ENCODE measurements at regions not wholly inside any gene's neighbourhood (a gene's known extent, or its start where the extent isn't known, plus 50 kb on each side); places are given as distances from the start of the nearest gene placed in this dataset.

- 94 to 98% methylated on average over 5 of the region's 5 CpGs for WGBS, 2 donors
- no peak for DNase-seq
- H3K9me3 ChIP-seq (ENCODE audit: control insufficient read depth, low read length), result no peaks in the 10 kb centered on the region
- H3K4me1 ChIP-seq (ENCODE audit: control insufficient read depth in 1 of 2, insufficient read depth in 2 of 2, low read length in 2 of 2), result no peaks in the 10 kb centered on the region
- H3K4me3 ChIP-seq (ENCODE audit: low read length in 2 of 2), result no peak overlapping the region
- H3K27me3 ChIP-seq (ENCODE audit: control insufficient read depth in 1 of 2, insufficient read depth in 2 of 2, low read length in 1 of 2), result no peaks in the 10 kb centered on the region
- no peak for ATAC-seq (ENCODE audit: low FRiP score)
- H3K27ac ChIP-seq (ENCODE audit: low read depth in 1 of 2, low read length in 2 of 2), result no peak overlapping the region
- intact Hi-C loops (cut with DNase I), result no loop called here
- no peaks in the 10 kb centered on the region for H3K36me3 ChIP-seq (ENCODE audit: control insufficient read depth in 1 of 2, insufficient read depth in 2 of 2, low read length in 1 of 2)
Measured at GRCh38 chr13:105031306-105031705, 1504.2 kb downstream of the EFNB2 start.

GRCh38 chr13:105030851-105031250 lies 1504.6 kb downstream of the EFNB2 start:
- Histone ChIP-seq H3K36me3 (ENCODE audit: control insufficient read depth in 1 of 2, insufficient read depth in 2 of 2, low read length in 1 of 2) (no peaks in the 10 kb centered on the region), H3K4me3 (ENCODE audit: low read length in 2 of 2) (no peak overlapping the region), H3K4me1 (ENCODE audit: control insufficient read depth in 1 of 2, insufficient read depth in 2 of 2, low read length in 2 of 2) (no peaks in the 10 kb centered on the region), H3K27ac (ENCODE audit: low read depth in 1 of 2, low read length in 2 of 2) (no peak overlapping the region), H3K9me3 (ENCODE audit: control insufficient read depth, low read length) (no peaks in the 10 kb centered on the region), H3K27me3 (ENCODE audit: control insufficient read depth in 1 of 2, insufficient read depth in 2 of 2, low read length in 1 of 2) (no peaks in the 10 kb centered on the region)
- DNase-seq, result no peak
- 89 to 92% methylated on average over 3 of the region's 3 CpGs for WGBS, 2 donors
- intact Hi-C loops (cut with DNase I), result no loop called here
- no peak for ATAC-seq (ENCODE audit: low FRiP score)

- H3K27ac ChIP-seq (ENCODE audit: low read depth in 1 of 2, low read length in 2 of 2), result no peak overlapping the region
- H3K4me1 ChIP-seq (ENCODE audit: control insufficient read depth in 1 of 2, insufficient read depth in 2 of 2, low read length in 2 of 2), result no peaks in the 10 kb centered on the region
- ATAC-seq (ENCODE audit: low FRiP score) (no peak), DNase-seq (no peak)
- 96 to 97% methylated on average over 8 of the region's 8 CpGs for WGBS, 2 donors
- no peaks in the 10 kb centered on the region for H3K9me3 ChIP-seq (ENCODE audit: control insufficient read depth, low read length)
- H3K4me3 ChIP-seq (ENCODE audit: low read length in 2 of 2), result no peak overlapping the region
- H3K27me3 ChIP-seq (ENCODE audit: control insufficient read depth in 1 of 2, insufficient read depth in 2 of 2, low read length in 1 of 2), result no peaks in the 10 kb centered on the region
- no peaks in the 10 kb centered on the region for H3K36me3 ChIP-seq (ENCODE audit: control insufficient read depth in 1 of 2, insufficient read depth in 2 of 2, low read length in 1 of 2)
- intact Hi-C loops (cut with DNase I), result no loop called here
Measured at GRCh38 chr13:105019073-105019472, 1516.4 kb downstream of the EFNB2 start.

- Histone ChIP-seq H3K36me3 (ENCODE audit: control insufficient read depth in 1 of 2, insufficient read depth in 2 of 2, low read length in 1 of 2) (no peaks in the 10 kb centered on the region), H3K4me1 (ENCODE audit: control insufficient read depth in 1 of 2, insufficient read depth in 2 of 2, low read length in 2 of 2) (no peaks in the 10 kb centered on the region), H3K27ac (ENCODE audit: low read depth in 1 of 2, low read length in 2 of 2) (no peak overlapping the region), H3K9me3 (ENCODE audit: control insufficient read depth, low read length) (no peaks in the 10 kb centered on the region), H3K4me3 (ENCODE audit: low read length in 2 of 2) (no peak overlapping the region), H3K27me3 (ENCODE audit: control insufficient read depth in 1 of 2, insufficient read depth in 2 of 2, low read length in 1 of 2) (no peaks in the 10 kb centered on the region)
- 23 to 32% methylated on average over 4 of the region's 4 CpGs for WGBS, 2 donors
- ATAC-seq (ENCODE audit: low FRiP score), result no peak
- DNase-seq, result no peak
- intact Hi-C loops (cut with DNase I), result no loop called here
Measured at GRCh38 chr13:105016266-105016665, 1519.2 kb downstream of the EFNB2 start.

GRCh38 chr13:105008604-105009003 lies 1526.9 kb downstream of the EFNB2 start:
- DNase-seq, result no peak
- no peaks in the 10 kb centered on the region for H3K36me3 ChIP-seq (ENCODE audit: control insufficient read depth in 1 of 2, insufficient read depth in 2 of 2, low read length in 1 of 2)
- H3K27ac ChIP-seq (ENCODE audit: low read depth in 1 of 2, low read length in 2 of 2), result no peak overlapping the region
- 92 to 94% methylated on average over 5 of the region's 5 CpGs for WGBS, 2 donors
- no peak overlapping the region for H3K4me3 ChIP-seq (ENCODE audit: low read length in 2 of 2)
- H3K4me1 ChIP-seq (ENCODE audit: control insufficient read depth in 1 of 2, insufficient read depth in 2 of 2, low read length in 2 of 2), result no peaks in the 10 kb centered on the region
- no peak for ATAC-seq (ENCODE audit: low FRiP score)
- no peaks in the 10 kb centered on the region for H3K9me3 ChIP-seq (ENCODE audit: control insufficient read depth, low read length)
- no peaks in the 10 kb centered on the region for H3K27me3 ChIP-seq (ENCODE audit: control insufficient read depth in 1 of 2, insufficient read depth in 2 of 2, low read length in 1 of 2)
- intact Hi-C loops (cut with DNase I), result no loop called here

- Histone ChIP-seq H3K4me1 (ENCODE audit: control insufficient read depth in 1 of 2, insufficient read depth in 2 of 2, low read length in 2 of 2) (no peaks in the 10 kb centered on the region), H3K4me3 (ENCODE audit: low read length in 2 of 2) (no peak overlapping the region), H3K36me3 (ENCODE audit: control insufficient read depth in 1 of 2, insufficient read depth in 2 of 2, low read length in 1 of 2) (no peaks in the 10 kb centered on the region), H3K27ac (ENCODE audit: low read depth in 1 of 2, low read length in 2 of 2) (no peak overlapping the region), H3K9me3 (ENCODE audit: control insufficient read depth, low read length) (no peaks in the 10 kb centered on the region), H3K27me3 (ENCODE audit: control insufficient read depth in 1 of 2, insufficient read depth in 2 of 2, low read length in 1 of 2) (no peaks in the 10 kb centered on the region)
- ATAC-seq (ENCODE audit: low FRiP score) (no peak), DNase-seq (no peak)
- 91 to 95% methylated on average over 6 of the region's 6 CpGs for WGBS, 2 donors
- intact Hi-C loops (cut with DNase I), result no loop called here
Measured at GRCh38 chr13:105007166-105007808, 1528.2 kb downstream of the EFNB2 start.

- 72 to 76% methylated on average over 3 of the region's 3 CpGs for WGBS, 2 donors
- Histone ChIP-seq H3K9me3 (ENCODE audit: control insufficient read depth, low read length) (no peaks in the 10 kb centered on the region), H3K36me3 (ENCODE audit: control insufficient read depth in 1 of 2, insufficient read depth in 2 of 2, low read length in 1 of 2) (no peaks in the 10 kb centered on the region), H3K4me3 (ENCODE audit: low read length in 2 of 2) (no peak overlapping the region), H3K27me3 (ENCODE audit: control insufficient read depth in 1 of 2, insufficient read depth in 2 of 2, low read length in 1 of 2) (no peaks in the 10 kb centered on the region), H3K27ac (ENCODE audit: low read depth in 1 of 2, low read length in 2 of 2) (no peak overlapping the region), H3K4me1 (ENCODE audit: control insufficient read depth in 1 of 2, insufficient read depth in 2 of 2, low read length in 2 of 2) (no peaks in the 10 kb centered on the region)
- intact Hi-C loops (cut with DNase I), result no loop called here
- ATAC-seq (ENCODE audit: low FRiP score), result no peak
- no peak for DNase-seq
Measured at GRCh38 chr13:104996022-104996421, 1539.4 kb downstream of the EFNB2 start.

- H3K27me3 ChIP-seq (ENCODE audit: control insufficient read depth in 1 of 2, insufficient read depth in 2 of 2, low read length in 1 of 2), result no peaks in the 10 kb centered on the region
- H3K4me1 ChIP-seq (ENCODE audit: control insufficient read depth in 1 of 2, insufficient read depth in 2 of 2, low read length in 2 of 2), result no peaks in the 10 kb centered on the region
- DNase-seq (no peak), ATAC-seq (ENCODE audit: low FRiP score) (no peak)
- H3K4me3 ChIP-seq (ENCODE audit: low read length in 2 of 2), result no peak overlapping the region
- H3K27ac ChIP-seq (ENCODE audit: low read depth in 1 of 2, low read length in 2 of 2), result no peak overlapping the region
- no peaks in the 10 kb centered on the region for H3K36me3 ChIP-seq (ENCODE audit: control insufficient read depth in 1 of 2, insufficient read depth in 2 of 2, low read length in 1 of 2)
- no peaks in the 10 kb centered on the region for H3K9me3 ChIP-seq (ENCODE audit: control insufficient read depth, low read length)
- intact Hi-C loops (cut with DNase I), result no loop called here
- WGBS, 2 donors, result 85 to 86% methylated on average over 3 of the region's 3 CpGs
Measured at GRCh38 chr13:104993708-104994107, 1541.8 kb downstream of the EFNB2 start.

- H3K4me3 ChIP-seq (ENCODE audit: low read length in 2 of 2), result no peak overlapping the region
Measured at GRCh38 chr13:104987621-104988020, 1547.8 kb downstream of the EFNB2 start.

More at GRCh38 chr13:104987621-104988020, 1547.8 kb downstream of the EFNB2 start:
- intact Hi-C loops (cut with DNase I), result no loop called here
- Histone ChIP-seq H3K36me3 (ENCODE audit: control insufficient read depth in 1 of 2, insufficient read depth in 2 of 2, low read length in 1 of 2) (no peaks in the 10 kb centered on the region), H3K27me3 (ENCODE audit: control insufficient read depth in 1 of 2, insufficient read depth in 2 of 2, low read length in 1 of 2) (no peaks in the 10 kb centered on the region), H3K4me1 (ENCODE audit: control insufficient read depth in 1 of 2, insufficient read depth in 2 of 2, low read length in 2 of 2) (no peaks in the 10 kb centered on the region), H3K9me3 (ENCODE audit: control insufficient read depth, low read length) (no peaks in the 10 kb centered on the region), H3K27ac (ENCODE audit: low read depth in 1 of 2, low read length in 2 of 2) (no peak overlapping the region)
- ATAC-seq (ENCODE audit: low FRiP score), result no peak
- 94% methylated on average over 5 of the region's 5 CpGs for WGBS, 2 donors
- no peak for DNase-seq

Data from aorta (tissue), 5 donors.